ENCODE measurements at regions not wholly inside any gene's neighbourhood (a gene's known extent, or its start where the extent isn't known, plus 50 kb on each side); places are given as distances from the start of the nearest gene placed in this dataset.

GRCh38 chr21:39052718-39053117 lies 130.5 kb downstream of the PSMG1 start:
- no peak for DNase-seq

- DNase-seq, result peak; percentile 68
These were observed 131.7 kb downstream of the PSMG1 start for GRCh38 chr21:39051588-39051949.

- DNase-seq, result no peak
These were observed 132.2 kb downstream of the PSMG1 start for GRCh38 chr21:39050841-39051587.

GRCh38 chr21:39048574-39048973 lies 134.7 kb downstream of the PSMG1 start:
- DNase-seq, result no peak

- DNase-seq, result no peak
These were observed 135.2 kb downstream of the PSMG1 start for GRCh38 chr21:39048064-39048463.

GRCh38 chr21:39047046-39047445 lies 136.2 kb downstream of the PSMG1 start:
- DNase-seq, result no peak

- DNase-seq, result no peak
These were observed 136.9 kb downstream of the PSMG1 start for GRCh38 chr21:39046236-39046916.

- no peak for DNase-seq
These were observed 141.4 kb downstream of the PSMG1 start for GRCh38 chr21:39041816-39042215.

- no peak for DNase-seq
These were observed 142.6 kb downstream of the PSMG1 start for GRCh38 chr21:39040494-39041110.

- no peak for DNase-seq
These were observed 145.3 kb downstream of the PSMG1 start for GRCh38 chr21:39037807-39038405.

- DNase-seq, result no peak
These were observed 146.7 kb downstream of the PSMG1 start for GRCh38 chr21:39036581-39036980.

GRCh38 chr21:39034590-39035536 lies 148.4 kb downstream of the PSMG1 start:
- DNase-seq, result no peak

- DNase-seq, result peak; percentile 48
These were observed 149.2 kb downstream of the PSMG1 start for GRCh38 chr21:39033878-39034589.

- peak; percentile 23 for DNase-seq
These were observed 153.1 kb downstream of the PSMG1 start for GRCh38 chr21:39029900-39030884.

- no peak for DNase-seq
These were observed 154.0 kb downstream of the PSMG1 start for GRCh38 chr21:39029086-39029755.

- DNase-seq, result no peak
These were observed 158.1 kb downstream of the PSMG1 start for GRCh38 chr21:39025198-39025597.

GRCh38 chr21:39024538-39024937 lies 158.7 kb downstream of the PSMG1 start:
- DNase-seq, result no peak

- DNase-seq, result peak; percentile 74
These were observed 160.2 kb downstream of the PSMG1 start for GRCh38 chr21:39022863-39023693.

GRCh38 chr21:39022466-39022862 lies 160.8 kb downstream of the PSMG1 start:
- DNase-seq, result no peak

Measured in kidney glomerular epithelial cell (primary cell).